ENCODE measurements at regions not wholly inside any gene's neighbourhood (a gene's known extent, or its start where the extent isn't known, plus 50 kb on each side); places are given as distances from the start of the nearest gene placed in this dataset.

DNA sequence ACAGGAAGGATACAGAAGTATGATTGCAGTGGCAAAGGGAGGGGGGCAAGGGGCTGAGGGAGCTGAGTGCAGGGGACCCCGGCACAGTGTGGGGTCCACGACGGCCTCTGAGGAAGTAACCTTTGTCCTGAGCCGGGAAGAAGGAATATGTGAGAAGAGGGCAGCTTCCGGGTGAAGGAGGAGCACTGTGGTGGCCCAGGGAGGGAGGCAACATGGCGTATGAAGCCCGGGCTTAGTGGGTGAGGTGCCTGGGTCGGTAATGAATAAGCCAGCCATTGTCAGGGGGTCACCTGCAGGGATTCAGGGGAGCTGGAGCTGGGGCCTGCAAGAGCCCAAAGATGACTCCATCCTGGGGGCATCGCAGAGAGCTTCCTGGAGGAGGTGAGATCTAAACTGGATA, 200.4 kb downstream of the FOXD2 start:
- TF ChIP-seq POLR2A (IDR thresholded peaks at IDR 0.05), result no peak
- TF ChIP-seq, protein P1, sequence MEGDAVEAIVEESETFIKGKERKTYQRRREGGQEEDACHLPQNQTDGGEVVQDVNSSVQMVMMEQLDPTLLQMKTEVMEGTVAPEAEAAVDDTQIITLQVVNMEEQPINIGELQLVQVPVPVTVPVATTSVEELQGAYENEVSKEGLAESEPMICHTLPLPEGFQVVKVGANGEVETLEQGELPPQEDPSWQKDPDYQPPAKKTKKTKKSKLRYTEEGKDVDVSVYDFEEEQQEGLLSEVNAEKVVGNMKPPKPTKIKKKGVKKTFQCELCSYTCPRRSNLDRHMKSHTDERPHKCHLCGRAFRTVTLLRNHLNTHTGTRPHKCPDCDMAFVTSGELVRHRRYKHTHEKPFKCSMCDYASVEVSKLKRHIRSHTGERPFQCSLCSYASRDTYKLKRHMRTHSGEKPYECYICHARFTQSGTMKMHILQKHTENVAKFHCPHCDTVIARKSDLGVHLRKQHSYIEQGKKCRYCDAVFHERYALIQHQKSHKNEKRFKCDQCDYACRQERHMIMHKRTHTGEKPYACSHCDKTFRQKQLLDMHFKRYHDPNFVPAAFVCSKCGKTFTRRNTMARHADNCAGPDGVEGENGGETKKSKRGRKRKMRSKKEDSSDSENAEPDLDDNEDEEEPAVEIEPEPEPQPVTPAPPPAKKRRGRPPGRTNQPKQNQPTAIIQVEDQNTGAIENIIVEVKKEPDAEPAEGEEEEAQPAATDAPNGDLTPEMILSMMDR (IDR thresholded peaks at IDR 0.05 in 4 of 5, conservative IDR thresholded peaks at IDR 0.05 in 1 of 5), result no peak
- Histone ChIP-seq H3K4me3 (no peak overlapping the region), H3K27ac (no peak overlapping the region), H3K27me3 (no peaks in the 10 kb centered on the region), H3K4me1 (no peaks in the 10 kb centered on the region), H3K36me3 (no peaks in the 10 kb centered on the region), H3K9me3 (no peaks in the 10 kb centered on the region)
- no peak for ATAC-seq
- intact Hi-C loops (cut with DNase I; ENCODE audit: low total_unique reads), result no loop called here
- in situ Hi-C loops (cut with MboI; ENCODE audit: low sequenced_read_pairs in 4 of 4), result no loop called here
- DNase-seq, result no peak

DNA sequence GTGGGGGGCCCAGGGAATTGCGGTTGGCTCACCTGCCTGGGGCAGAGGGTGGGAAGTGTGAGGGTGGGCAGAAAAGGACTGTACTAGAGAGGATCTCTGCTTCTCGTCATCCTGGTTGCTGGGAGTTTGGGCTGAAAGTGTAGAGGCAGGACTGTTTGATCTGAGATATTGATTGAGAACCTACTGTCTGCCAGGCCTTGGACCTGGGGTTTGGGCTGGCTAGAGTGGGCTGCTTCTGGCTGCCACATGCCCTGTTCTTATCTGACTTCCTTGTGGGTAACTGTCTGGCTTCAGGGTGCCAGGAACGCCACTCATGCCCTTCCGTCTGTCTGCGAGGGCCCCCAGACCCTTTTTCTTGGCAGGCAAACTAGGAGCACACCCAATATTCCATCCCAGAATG, 200.9 kb downstream of the FOXD2 start:
- no peaks in the 10 kb centered on the region for H3K4me1 ChIP-seq
- H3K27ac ChIP-seq, result no peak overlapping the region
- H3K4me3 ChIP-seq, result no peak overlapping the region
- intact Hi-C loops (cut with DNase I; ENCODE audit: low total_unique reads), result no loop called here
- TF ChIP-seq, protein P1 (IDR thresholded peaks at IDR 0.05 in 4 of 5, conservative IDR thresholded peaks at IDR 0.05 in 1 of 5), result no peak
- TF ChIP-seq POLR2A (IDR thresholded peaks at IDR 0.05), result no peak
- no peaks in the 10 kb centered on the region for H3K36me3 ChIP-seq
- no peaks in the 10 kb centered on the region for H3K27me3 ChIP-seq
- no peaks in the 10 kb centered on the region for H3K9me3 ChIP-seq
- in situ Hi-C loops (cut with MboI; ENCODE audit: low sequenced_read_pairs in 4 of 4), result no loop called here
- no peak for DNase-seq
- no peak for ATAC-seq

DNA sequence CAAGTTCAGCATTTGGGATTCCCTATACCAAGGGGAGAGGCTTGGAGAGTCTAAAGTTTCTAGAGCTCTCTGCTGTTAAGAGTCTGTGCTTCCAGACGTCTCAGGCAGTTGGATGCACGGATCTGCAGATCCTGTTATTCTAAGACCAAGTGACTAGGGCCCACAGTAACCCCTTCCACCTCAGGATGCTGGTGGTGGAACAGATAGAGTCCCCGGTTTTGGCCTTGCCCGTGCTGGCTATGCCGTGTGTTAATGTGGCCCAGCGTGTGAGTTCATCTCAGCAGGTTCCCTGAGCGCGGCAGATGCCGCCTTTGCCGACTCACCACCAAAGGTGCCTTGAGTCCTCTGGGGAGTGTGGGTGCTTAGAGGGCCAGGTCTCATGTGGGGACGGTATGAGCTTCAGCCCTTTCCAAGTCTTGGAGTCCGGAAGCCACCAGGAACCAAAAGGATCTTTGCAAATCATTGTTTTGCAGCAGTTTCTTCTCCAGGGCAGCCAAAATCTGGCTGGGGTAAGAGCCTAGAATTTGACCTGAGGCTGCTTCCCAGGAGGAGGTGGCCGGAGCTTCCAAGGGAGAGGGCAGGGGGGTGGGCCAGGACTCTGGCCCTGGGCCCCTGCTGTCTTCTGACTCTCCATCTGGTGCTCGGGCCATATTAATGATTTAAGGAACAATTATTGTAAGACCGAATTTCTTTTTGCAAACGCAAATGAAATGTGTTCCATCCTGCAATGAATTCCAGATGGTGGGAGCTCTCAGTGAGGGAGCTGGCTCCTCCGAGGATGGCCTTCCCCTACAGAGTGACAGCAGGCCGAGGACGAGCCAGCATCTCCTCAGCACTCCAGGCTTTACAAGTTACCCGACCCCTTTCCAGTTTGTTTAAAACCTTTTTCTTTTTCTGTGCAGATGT, 205.7 kb downstream of the FOXD2 start:
- intact Hi-C loops (cut with DNase I; ENCODE audit: low total_unique reads) (no loop called here), in situ Hi-C loops (cut with MboI; ENCODE audit: low sequenced_read_pairs in 4 of 4) (no loop called here)
- ATAC-seq, result no peak
- Histone ChIP-seq H3K4me1 (no peaks in the 10 kb centered on the region), H3K4me3 (no peak overlapping the region), H3K27me3 (no peaks in the 10 kb centered on the region), H3K9me3 (no peaks in the 10 kb centered on the region), H3K36me3 (no peaks in the 10 kb centered on the region), H3K27ac (no peak overlapping the region)
- DNase-seq, result no peak
- TF ChIP-seq POLR2A (IDR thresholded peaks at IDR 0.05), result no peak
- TF ChIP-seq, protein P1 (IDR thresholded peaks at IDR 0.05 in 4 of 5, conservative IDR thresholded peaks at IDR 0.05 in 1 of 5), result no peak

DNA sequence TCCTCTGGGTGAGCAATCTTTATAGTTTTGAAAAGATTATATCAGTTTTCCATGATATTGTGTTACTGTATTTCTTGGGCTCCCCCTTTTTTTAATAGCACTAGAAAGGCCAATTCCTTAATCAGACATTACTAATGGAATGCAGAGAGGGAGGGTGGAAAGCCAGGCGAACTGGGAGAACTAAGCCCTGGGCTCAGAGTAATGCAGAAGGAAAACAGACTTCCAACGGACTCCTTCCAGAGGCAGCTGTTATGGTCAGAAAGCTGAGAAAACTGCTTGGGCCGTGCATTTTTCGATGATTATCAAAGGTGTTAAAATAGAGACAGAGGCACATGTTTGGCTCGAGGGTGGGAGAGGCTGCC, 206.3 kb downstream of the FOXD2 start:
- no peaks in the 10 kb centered on the region for H3K27me3 ChIP-seq
- no peaks in the 10 kb centered on the region for H3K4me1 ChIP-seq
- in situ Hi-C loops (cut with MboI; ENCODE audit: low sequenced_read_pairs in 4 of 4), result no loop called here
- no peak for DNase-seq
- intact Hi-C loops (cut with DNase I; ENCODE audit: low total_unique reads), result no loop called here
- ATAC-seq, result no peak
- H3K27ac ChIP-seq, result no peak overlapping the region
- H3K9me3 ChIP-seq, result no peaks in the 10 kb centered on the region
- TF ChIP-seq, protein P1 (IDR thresholded peaks at IDR 0.05 in 4 of 5, conservative IDR thresholded peaks at IDR 0.05 in 1 of 5), result no peak
- TF ChIP-seq POLR2A (IDR thresholded peaks at IDR 0.05), result no peak
- H3K36me3 ChIP-seq, result no peaks in the 10 kb centered on the region
- no peak overlapping the region for H3K4me3 ChIP-seq
